ENCODE measurements at regions not wholly inside any gene's neighbourhood (a gene's known extent, or its start where the extent isn't known, plus 50 kb on each side); places are given as distances from the start of the nearest gene placed in this dataset.

GRCh38 chr4:28369499-28369898, 1508.9 kb downstream of the STIM2 start:
- Histone ChIP-seq H3K27me3 (no peaks in the 10 kb centered on the region), H3K4me3 (no peak overlapping the region), H3K27ac (no peak overlapping the region), H3K36me3 (replicated peaks in 1 of 2; ENCODE audit: insufficient read depth in 1 of 2, low read depth in 2 of 2) (no peaks in the 10 kb centered on the region), H3K9me3 (no peaks in the 10 kb centered on the region), H3K4me1 (no peaks in the 10 kb centered on the region)
- ATAC-seq (no peak), DNase-seq (no peak)
- TF ChIP-seq CTCF (IDR thresholded peaks at IDR 0.05): no peak
- no peak for TF ChIP-seq POLR2A (IDR thresholded peaks at IDR 0.05)
- intact Hi-C loops (cut with DNase I): no loop called here
- 64 to 70% methylated on average over 1 of the region's 1 CpG for WGBS, 2 donors

- H3K4me3 ChIP-seq: no peak overlapping the region
- intact Hi-C loops (cut with DNase I): no loop called here
- H3K27me3 ChIP-seq: no peaks in the 10 kb centered on the region
- TF ChIP-seq POLR2A (IDR thresholded peaks at IDR 0.05) (no peak), CTCF (IDR thresholded peaks at IDR 0.05) (no peak)
- no peaks in the 10 kb centered on the region for H3K9me3 ChIP-seq
- H3K4me1 ChIP-seq: no peaks in the 10 kb centered on the region
- no peak overlapping the region for H3K27ac ChIP-seq
- no peak for ATAC-seq
- no peak for DNase-seq
- no peaks in the 10 kb centered on the region for H3K36me3 ChIP-seq (replicated peaks in 1 of 2; ENCODE audit: insufficient read depth in 1 of 2, low read depth in 2 of 2)
Measured at GRCh38 chr4:28373191-28373590, 1512.5 kb downstream of the STIM2 start.

- DNase-seq: no peak
- H3K4me3 ChIP-seq: no peak overlapping the region
- no peak overlapping the region for H3K27ac ChIP-seq
- intact Hi-C loops (cut with DNase I): no loop called here
- no peaks in the 10 kb centered on the region for H3K36me3 ChIP-seq (replicated peaks in 1 of 2; ENCODE audit: insufficient read depth in 1 of 2, low read depth in 2 of 2)
- no peaks in the 10 kb centered on the region for H3K4me1 ChIP-seq
- ATAC-seq: no peak
- no peak for TF ChIP-seq CTCF (IDR thresholded peaks at IDR 0.05)
- TF ChIP-seq POLR2A (IDR thresholded peaks at IDR 0.05): no peak
- H3K9me3 ChIP-seq: no peaks in the 10 kb centered on the region
- H3K27me3 ChIP-seq: no peaks in the 10 kb centered on the region
- 38 to 48% methylated on average over 1 of the region's 1 CpG for WGBS, 2 donors
Measured at GRCh38 chr4:28373601-28374000, 1513.0 kb downstream of the STIM2 start.

GRCh38 chr4:28378109-28378830, 1517.6 kb downstream of the STIM2 start:
- intact Hi-C loops (cut with DNase I): no loop called here
- TF ChIP-seq CTCF (IDR thresholded peaks at IDR 0.05) (no peak), POLR2A (IDR thresholded peaks at IDR 0.05) (no peak)

GRCh38 chr4:28385801-28386200, 1525.2 kb downstream of the STIM2 start:
- WGBS, 2 donors: 52 to 69% methylated on average over 2 of the region's 2 CpGs
- ATAC-seq (no peak), DNase-seq (no peak)
- H3K27me3 ChIP-seq: no peaks in the 10 kb centered on the region
- intact Hi-C loops (cut with DNase I): no loop called here
- no peaks in the 10 kb centered on the region for H3K4me1 ChIP-seq
- TF ChIP-seq POLR2A (IDR thresholded peaks at IDR 0.05) (no peak), CTCF (IDR thresholded peaks at IDR 0.05) (no peak)
- no peaks in the 10 kb centered on the region for H3K9me3 ChIP-seq
- H3K4me3 ChIP-seq: no peak overlapping the region
- H3K36me3 ChIP-seq (replicated peaks in 1 of 2; ENCODE audit: insufficient read depth in 1 of 2, low read depth in 2 of 2): no peaks in the 10 kb centered on the region
- no peak overlapping the region for H3K27ac ChIP-seq

More at GRCh38 chr4:28378109-28378830, 1517.6 kb downstream of the STIM2 start:
- no peaks in the 10 kb centered on the region for H3K27me3 ChIP-seq
- ATAC-seq (no peak), DNase-seq (no peak)
- H3K36me3 ChIP-seq (replicated peaks in 1 of 2; ENCODE audit: insufficient read depth in 1 of 2, low read depth in 2 of 2): no peaks in the 10 kb centered on the region
- H3K27ac ChIP-seq: no peak overlapping the region
- no peaks in the 10 kb centered on the region for H3K4me1 ChIP-seq
- no peak overlapping the region for H3K4me3 ChIP-seq
- no peaks in the 10 kb centered on the region for H3K9me3 ChIP-seq
- 50 to 55% methylated on average over 6 of the region's 6 CpGs for WGBS, 2 donors

All from body of pancreas (tissue), 4 donors.